HepG2 (cell line): ENCODE measurements at regions not wholly inside any gene's neighbourhood (a gene's known extent, or its start where the extent isn't known, plus 50 kb on each side); places are given as distances from the start of the nearest gene placed in this dataset.

Experiments used
- DNMT3B ChIP-seq: conservative IDR thresholded peaks from 2 replicates; pipeline ENCODE4 v1.6.1; 2016; ENCODE audit warnings: missing biosample characterization, control low read depth
- ESRRA ChIP-seq: sonication (generic); formaldehyde crosslinking; IDR thresholded peaks from 2 replicates; pipeline ENCODE4 v1.5.1; 2020; ENCODE audit warnings: mild to moderate bottlenecking, low read depth, missing genetic modification reagents
- HNRNPK ChIP-seq: fragments of 200-400 bp; formaldehyde crosslinking; IDR thresholded peaks from 2 replicates; pipeline ENCODE4 v1.6.1; 2018; ENCODE audit warnings: low read length, low read depth, moderate library complexity, mild to moderate bottlenecking; ENCODE audit not compliant: poor library complexity, severe bottlenecking
- IKZF4 ChIP-seq: sonication (generic); formaldehyde crosslinking; IDR thresholded peaks from 2 replicates; pipeline ENCODE4 v1.5.1; 2020; ENCODE audit warnings: borderline replicate concordance, mild to moderate bottlenecking, low read depth, missing genetic modification reagents; ENCODE audit errors: not compliant biosample characterization
- MED8 ChIP-seq: sonication (generic); formaldehyde crosslinking; IDR thresholded peaks from 2 replicates; pipeline ENCODE4 v1.8.1; 2023; ENCODE audit warnings: mild to moderate bottlenecking, missing genetic modification reagents; ENCODE audit not compliant: insufficient replicate concordance
- MYC ChIP-seq: sonication (generic); formaldehyde crosslinking; IDR thresholded peaks from 2 replicates; pipeline ENCODE4 v1.9.0; 2021; ENCODE audit warnings: missing genetic modification reagents, borderline replicate concordance
- SALL2 ChIP-seq: sonication (generic); formaldehyde crosslinking; IDR thresholded peaks from 2 replicates; pipeline ENCODE4 v1.8.1; 2023; ENCODE audit warnings: mild to moderate bottlenecking, missing genetic modification reagents, inconsistent platforms
- TCF7 ChIP-seq: sonication (generic); IDR thresholded peaks from 2 replicates; pipeline ENCODE4 v1.6.1; 2016; ENCODE audit warnings: antibody characterized with exemption, low read depth
- TF ChIP-seq, protein P1 (sequence below): sonication (generic); formaldehyde crosslinking; IDR thresholded peaks from 2 replicates; pipeline ENCODE4 v1.4.0; 2020; ENCODE audit warnings: mild to moderate bottlenecking, missing genetic modification reagents
- TF ChIP-seq, protein P2 (sequence below): sonication (generic); formaldehyde crosslinking; IDR thresholded peaks from 2 replicates; pipeline ENCODE4 v1.4.0; 2020; ENCODE audit warnings: missing genetic modification reagents
- TF ChIP-seq, protein P3 (sequence below): sonication (generic); formaldehyde crosslinking; IDR thresholded peaks from 2 replicates; pipeline ENCODE4 v1.5.0; 2020; ENCODE audit warnings: mild to moderate bottlenecking, missing genetic modification reagents, moderate library complexity

GRCh38 chr2:167875529-167875928 lies 371.9 kb downstream of the STK39 start:
- TF ChIP-seq TCF7 (no peak), ESRRA (CRISPR knock-in tag) (no peak), MYC (no peak), IKZF4 (CRISPR knock-in tag) (no peak), DNMT3B (CRISPR knock-in tag) (no peak), MED8 (CRISPR knock-in tag) (no peak), SALL2 (CRISPR knock-in tag) (no peak), HNRNPK (no peak)
- TF ChIP-seq, protein P1, sequence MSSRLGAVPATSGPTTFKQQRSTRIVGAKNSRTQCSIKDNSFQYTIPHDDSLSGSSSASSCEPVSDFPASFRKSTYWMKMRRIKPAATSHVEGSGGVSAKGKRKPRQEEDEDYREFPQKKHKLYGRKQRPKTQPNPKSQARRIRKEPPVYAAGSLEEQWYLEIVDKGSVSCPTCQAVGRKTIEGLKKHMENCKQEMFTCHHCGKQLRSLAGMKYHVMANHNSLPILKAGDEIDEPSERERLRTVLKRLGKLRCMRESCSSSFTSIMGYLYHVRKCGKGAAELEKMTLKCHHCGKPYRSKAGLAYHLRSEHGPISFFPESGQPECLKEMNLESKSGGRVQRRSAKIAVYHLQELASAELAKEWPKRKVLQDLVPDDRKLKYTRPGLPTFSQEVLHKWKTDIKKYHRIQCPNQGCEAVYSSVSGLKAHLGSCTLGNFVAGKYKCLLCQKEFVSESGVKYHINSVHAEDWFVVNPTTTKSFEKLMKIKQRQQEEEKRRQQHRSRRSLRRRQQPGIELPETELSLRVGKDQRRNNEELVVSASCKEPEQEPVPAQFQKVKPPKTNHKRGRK = no peak
- TF ChIP-seq, protein P2, sequence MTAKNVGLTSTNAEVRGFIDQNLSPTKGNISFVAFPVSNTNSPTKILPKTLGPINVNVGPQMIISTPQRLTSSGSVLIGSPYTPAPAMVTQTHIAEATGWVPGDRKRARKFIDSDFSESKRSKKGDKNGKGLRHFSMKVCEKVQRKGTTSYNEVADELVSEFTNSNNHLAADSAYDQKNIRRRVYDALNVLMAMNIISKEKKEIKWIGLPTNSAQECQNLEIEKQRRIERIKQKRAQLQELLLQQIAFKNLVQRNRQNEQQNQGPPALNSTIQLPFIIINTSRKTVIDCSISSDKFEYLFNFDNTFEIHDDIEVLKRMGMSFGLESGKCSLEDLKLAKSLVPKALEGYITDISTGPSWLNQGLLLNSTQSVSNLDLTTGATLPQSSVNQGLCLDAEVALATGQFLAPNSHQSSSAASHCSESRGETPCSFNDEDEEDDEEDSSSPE = no peak
- TF ChIP-seq, protein P3, sequence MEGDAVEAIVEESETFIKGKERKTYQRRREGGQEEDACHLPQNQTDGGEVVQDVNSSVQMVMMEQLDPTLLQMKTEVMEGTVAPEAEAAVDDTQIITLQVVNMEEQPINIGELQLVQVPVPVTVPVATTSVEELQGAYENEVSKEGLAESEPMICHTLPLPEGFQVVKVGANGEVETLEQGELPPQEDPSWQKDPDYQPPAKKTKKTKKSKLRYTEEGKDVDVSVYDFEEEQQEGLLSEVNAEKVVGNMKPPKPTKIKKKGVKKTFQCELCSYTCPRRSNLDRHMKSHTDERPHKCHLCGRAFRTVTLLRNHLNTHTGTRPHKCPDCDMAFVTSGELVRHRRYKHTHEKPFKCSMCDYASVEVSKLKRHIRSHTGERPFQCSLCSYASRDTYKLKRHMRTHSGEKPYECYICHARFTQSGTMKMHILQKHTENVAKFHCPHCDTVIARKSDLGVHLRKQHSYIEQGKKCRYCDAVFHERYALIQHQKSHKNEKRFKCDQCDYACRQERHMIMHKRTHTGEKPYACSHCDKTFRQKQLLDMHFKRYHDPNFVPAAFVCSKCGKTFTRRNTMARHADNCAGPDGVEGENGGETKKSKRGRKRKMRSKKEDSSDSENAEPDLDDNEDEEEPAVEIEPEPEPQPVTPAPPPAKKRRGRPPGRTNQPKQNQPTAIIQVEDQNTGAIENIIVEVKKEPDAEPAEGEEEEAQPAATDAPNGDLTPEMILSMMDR = no peak
